AG09309 (cell line): ENCODE measurements at regions not wholly inside any gene's neighbourhood (a gene's known extent, or its start where the extent isn't known, plus 50 kb on each side); places are given as distances from the start of the nearest gene placed in this dataset.

Source experiments
- DNase-seq: peaks from one replicate; pipeline ENCODE4 v3.0.0-alpha.2; 2010; ENCODE audit warnings: low read depth
- H3K4me3 ChIP-seq: 2 replicates; pipeline ENCODE4 v1.5.1; 2011; ENCODE audit warnings: mild to moderate bottlenecking, low read depth, low read length, moderate library complexity; ENCODE audit not compliant: control insufficient read depth
- TF ChIP-seq, protein P1 (sequence below): IDR thresholded peaks from 2 replicates; pipeline ENCODE4 v1.5.1; 2011; ENCODE audit warnings: mild to moderate bottlenecking, low read depth, low read length, inconsistent platforms; ENCODE audit not compliant: insufficient read depth, control insufficient read depth; ENCODE audit errors: missing control alignments

DNA sequence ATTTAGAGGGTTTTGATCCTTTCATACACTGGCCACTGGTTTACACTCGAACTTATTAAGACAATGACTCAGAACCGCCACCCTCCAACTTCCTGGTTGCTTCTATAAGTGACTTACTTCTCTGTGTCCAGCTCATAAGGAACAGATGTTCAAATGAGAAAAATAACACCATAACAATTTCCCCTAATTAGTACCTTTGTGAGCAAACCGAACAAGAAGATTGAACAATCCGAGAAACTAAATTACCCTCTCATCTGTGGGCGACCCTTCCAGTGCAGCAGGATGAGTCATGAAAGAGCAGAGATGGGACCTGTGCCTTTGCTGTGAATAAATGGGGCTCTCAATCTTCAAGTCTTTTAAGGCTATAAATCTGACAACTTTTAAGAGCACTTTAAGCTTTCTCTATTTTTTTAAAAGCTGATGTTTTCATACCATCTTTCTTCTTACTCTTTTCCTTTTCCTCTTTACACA, 146.8 kb upstream of the RASSF8 start:
- no peak overlapping the region for H3K4me3 ChIP-seq
- TF ChIP-seq, protein P1, sequence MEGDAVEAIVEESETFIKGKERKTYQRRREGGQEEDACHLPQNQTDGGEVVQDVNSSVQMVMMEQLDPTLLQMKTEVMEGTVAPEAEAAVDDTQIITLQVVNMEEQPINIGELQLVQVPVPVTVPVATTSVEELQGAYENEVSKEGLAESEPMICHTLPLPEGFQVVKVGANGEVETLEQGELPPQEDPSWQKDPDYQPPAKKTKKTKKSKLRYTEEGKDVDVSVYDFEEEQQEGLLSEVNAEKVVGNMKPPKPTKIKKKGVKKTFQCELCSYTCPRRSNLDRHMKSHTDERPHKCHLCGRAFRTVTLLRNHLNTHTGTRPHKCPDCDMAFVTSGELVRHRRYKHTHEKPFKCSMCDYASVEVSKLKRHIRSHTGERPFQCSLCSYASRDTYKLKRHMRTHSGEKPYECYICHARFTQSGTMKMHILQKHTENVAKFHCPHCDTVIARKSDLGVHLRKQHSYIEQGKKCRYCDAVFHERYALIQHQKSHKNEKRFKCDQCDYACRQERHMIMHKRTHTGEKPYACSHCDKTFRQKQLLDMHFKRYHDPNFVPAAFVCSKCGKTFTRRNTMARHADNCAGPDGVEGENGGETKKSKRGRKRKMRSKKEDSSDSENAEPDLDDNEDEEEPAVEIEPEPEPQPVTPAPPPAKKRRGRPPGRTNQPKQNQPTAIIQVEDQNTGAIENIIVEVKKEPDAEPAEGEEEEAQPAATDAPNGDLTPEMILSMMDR = no peak
- no peak for DNase-seq

DNA sequence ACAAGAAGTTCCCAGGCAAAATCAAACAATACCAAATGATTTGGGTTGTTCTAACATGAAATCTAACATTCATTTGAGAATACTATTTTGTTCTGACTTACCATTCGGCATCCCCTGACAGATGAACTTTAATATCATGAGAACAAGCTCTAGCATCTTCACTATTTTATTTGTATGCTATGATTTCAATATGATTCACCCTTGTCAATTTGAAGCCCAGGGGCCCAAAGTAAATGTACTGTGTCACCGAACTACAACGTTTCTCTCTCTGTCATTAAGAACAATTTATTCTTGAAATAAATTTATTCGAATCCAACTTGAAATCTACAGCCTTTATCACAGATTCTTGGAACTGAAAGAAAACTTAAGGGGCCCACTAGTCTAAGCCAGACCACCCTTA, 146.2 kb upstream of the RASSF8 start:
- no peak overlapping the region for H3K4me3 ChIP-seq
- DNase-seq = no peak
- TF ChIP-seq, protein P1 = no peak

DNA sequence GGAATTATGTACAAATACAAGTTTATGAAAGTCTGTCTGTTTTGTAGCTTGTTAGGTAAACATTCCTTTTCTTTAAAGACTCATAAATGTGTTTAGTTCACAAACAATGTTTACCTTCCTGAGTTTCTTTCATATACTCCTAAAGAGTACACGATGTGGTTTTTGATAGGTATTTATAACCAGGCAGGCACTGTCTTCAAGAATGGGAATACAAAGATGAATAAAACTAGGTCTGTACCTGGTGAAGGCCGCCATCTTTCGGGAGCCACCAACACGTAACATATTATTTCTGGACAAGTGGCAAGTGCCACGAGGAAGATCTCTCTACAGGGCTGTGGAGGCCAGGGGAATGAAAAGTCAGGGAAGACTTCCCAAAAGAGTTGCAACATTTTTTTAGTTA, 144.6 kb upstream of the RASSF8 start:
- TF ChIP-seq, protein P1 = no peak
- no peak for DNase-seq
- H3K4me3 ChIP-seq = no peak overlapping the region

DNA sequence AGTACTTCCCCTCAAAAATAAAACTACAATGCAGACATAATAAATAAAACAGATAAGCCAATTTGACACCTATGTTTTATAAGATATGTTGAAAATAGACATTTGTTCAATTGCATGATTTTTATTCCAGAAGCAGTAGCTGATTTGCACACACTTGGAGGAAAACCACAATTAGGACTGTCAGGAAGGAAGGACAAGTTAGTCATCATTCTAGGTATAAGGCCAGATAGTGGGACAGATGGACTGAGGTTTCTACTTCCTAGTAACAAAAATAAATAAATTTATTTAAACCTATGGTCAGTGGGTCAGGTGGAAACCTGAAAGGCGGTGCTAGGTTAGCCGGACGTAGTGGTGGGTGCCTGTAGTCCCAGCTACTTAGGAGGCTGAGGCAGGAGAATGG, 141.8 kb upstream of the RASSF8 start:
- TF ChIP-seq, protein P1 = no peak
- no peak for DNase-seq
- H3K4me3 ChIP-seq = no peak overlapping the region

DNA sequence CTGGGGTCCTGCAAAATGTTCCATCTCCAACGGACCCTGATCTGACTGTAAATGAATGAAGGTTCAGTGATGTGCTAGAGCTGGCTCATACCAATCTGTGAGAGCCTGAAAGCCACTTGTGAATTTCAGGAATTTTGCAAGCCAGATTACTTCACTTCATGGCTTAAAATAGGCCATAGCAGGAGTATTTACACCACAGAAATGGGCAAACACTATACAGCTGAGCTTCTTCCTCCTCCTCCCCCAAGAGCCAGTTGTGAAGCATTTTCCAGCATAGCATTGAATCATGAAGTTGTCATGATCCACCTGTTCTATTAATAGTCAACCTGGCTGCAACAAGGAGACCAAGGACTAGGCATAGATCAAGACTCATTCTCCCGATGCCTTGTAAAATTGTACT, 141.3 kb upstream of the RASSF8 start:
- H3K4me3 ChIP-seq = no peak overlapping the region
- TF ChIP-seq, protein P1 = no peak
- no peak for DNase-seq

DNA sequence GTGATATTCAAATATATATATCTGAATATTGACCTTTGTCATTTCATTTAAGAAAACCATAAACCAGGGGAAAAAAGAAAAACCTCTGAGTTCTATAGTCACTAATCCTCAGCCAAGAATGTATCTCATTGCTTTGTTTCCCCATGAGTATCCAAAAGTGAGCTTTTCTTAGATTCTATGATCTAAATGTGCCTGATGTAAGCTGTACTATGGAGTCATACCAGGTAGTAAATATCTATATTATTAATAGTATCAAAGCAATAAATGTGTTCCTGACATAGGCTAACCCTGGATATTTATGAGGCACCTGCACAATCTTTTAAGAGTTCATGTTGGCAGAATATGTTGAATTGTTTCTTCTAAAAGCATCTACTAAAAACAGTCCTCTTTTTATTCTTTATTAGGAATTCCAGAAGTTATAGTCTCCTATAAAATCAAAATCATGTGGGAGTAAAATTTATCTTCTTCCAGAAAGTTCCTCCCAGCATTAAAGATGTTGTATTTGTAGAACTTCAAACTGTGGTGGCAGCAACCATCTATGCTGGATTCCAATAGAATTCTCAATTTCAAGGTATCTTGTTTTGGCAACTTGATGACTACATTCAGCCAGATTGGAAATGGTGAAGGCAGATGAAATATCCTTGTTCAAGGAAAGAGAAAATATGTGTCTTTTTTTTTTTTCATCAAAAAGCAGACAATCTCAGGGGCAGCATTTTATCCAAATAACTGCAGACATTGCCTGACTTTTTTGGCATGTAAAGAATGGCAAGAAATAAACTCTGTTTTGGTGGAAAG, 139.7 kb upstream of the RASSF8 start:
- no peak for DNase-seq
- no peak overlapping the region for H3K4me3 ChIP-seq
- TF ChIP-seq, protein P1 = no peak

DNA sequence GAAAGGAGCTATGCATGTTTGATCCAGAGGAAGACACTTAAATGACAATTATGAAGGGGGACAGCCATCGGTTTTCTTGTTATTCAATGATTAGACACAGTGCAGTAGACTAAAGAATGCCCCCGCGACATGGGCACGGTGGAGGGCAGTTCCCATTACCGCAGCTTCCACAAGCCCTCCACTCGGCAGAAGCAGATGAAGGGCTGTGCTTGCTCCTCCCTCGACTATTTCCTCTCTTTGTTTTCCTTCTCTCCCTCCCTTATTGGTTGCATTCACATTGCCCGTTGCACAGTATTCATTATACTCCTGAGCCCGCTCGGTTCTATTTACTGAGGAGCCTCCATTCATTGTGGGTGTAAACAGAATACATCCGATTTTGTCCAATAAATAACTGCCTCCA, 138.8 kb upstream of the RASSF8 start:
- TF ChIP-seq, protein P1 = no peak
- no peak for DNase-seq
- no peak overlapping the region for H3K4me3 ChIP-seq
